ENCODE measurements at regions not wholly inside any gene's neighbourhood (a gene's known extent, or its start where the extent isn't known, plus 50 kb on each side); places are given as distances from the start of the nearest gene placed in this dataset.

DNA sequence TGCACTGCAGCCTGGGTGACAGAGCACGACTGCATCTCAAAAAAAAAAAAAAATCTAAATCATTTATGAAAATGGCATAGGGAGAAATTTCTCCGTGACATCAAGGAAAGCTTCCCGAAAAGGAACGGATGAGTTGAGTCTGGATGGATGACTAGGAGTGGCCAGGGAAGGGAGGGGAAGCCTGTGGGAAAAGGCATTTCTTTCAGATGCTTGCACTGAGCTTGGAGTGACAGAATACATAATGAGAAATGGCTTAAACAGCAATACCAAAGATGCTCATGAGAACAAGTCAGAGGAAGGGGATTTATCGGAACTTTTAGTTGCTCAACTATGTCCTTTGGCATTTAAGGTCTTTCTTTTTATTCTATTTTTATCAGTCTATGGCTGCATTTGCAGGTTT is 1369.2 kb upstream of the TMEM132C start:
- TF ChIP-seq, protein P1, sequence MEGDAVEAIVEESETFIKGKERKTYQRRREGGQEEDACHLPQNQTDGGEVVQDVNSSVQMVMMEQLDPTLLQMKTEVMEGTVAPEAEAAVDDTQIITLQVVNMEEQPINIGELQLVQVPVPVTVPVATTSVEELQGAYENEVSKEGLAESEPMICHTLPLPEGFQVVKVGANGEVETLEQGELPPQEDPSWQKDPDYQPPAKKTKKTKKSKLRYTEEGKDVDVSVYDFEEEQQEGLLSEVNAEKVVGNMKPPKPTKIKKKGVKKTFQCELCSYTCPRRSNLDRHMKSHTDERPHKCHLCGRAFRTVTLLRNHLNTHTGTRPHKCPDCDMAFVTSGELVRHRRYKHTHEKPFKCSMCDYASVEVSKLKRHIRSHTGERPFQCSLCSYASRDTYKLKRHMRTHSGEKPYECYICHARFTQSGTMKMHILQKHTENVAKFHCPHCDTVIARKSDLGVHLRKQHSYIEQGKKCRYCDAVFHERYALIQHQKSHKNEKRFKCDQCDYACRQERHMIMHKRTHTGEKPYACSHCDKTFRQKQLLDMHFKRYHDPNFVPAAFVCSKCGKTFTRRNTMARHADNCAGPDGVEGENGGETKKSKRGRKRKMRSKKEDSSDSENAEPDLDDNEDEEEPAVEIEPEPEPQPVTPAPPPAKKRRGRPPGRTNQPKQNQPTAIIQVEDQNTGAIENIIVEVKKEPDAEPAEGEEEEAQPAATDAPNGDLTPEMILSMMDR (IDR thresholded peaks at IDR 0.05), result no peak
- no peak for TF ChIP-seq POLR2A (IDR thresholded peaks at IDR 0.05)

Measured in heart left ventricle (tissue), 13 donors.